ENCODE measurements at regions not wholly inside any gene's neighbourhood (a gene's known extent, or its start where the extent isn't known, plus 50 kb on each side); places are given as distances from the start of the nearest gene placed in this dataset.
"Not testable (repeated sequence)": the region's sequence is repeated elsewhere in the genome, so short reads cannot be mapped to it uniquely, and the experiment has no call there.

- peak; percentile 72 for DNase-seq (ENCODE audit: low read depth)
Observed at GRCh38 chr11:129637473-129637872, 178.2 kb upstream of the TMEM45B start.

- no peak for DNase-seq (ENCODE audit: low read depth)
Observed at GRCh38 chr11:129637983-129638776, 177.5 kb upstream of the TMEM45B start.

GRCh38 chr11:129639300-129639699 is 176.3 kb upstream of the TMEM45B start:
- DNase-seq (ENCODE audit: low read depth), result peak; percentile 95

GRCh38 chr11:129640671-129641070 is 175.0 kb upstream of the TMEM45B start:
- DNase-seq (ENCODE audit: low read depth), result no peak

- DNase-seq (ENCODE audit: low read depth), result peak; percentile 79
Observed at GRCh38 chr11:129643031-129643721, 172.5 kb upstream of the TMEM45B start.

- peak; percentile 75 for DNase-seq (ENCODE audit: low read depth)
Observed at GRCh38 chr11:129644326-129644725, 171.3 kb upstream of the TMEM45B start.

- DNase-seq (ENCODE audit: low read depth), result no peak
Observed at GRCh38 chr11:129645943-129646342, 169.7 kb upstream of the TMEM45B start.

- DNase-seq (ENCODE audit: low read depth), result not testable (repeated sequence)
Observed at GRCh38 chr11:129650044-129650443, 165.6 kb upstream of the TMEM45B start.

GRCh38 chr11:129652835-129653234 is 162.8 kb upstream of the TMEM45B start:
- peak; percentile 78 for DNase-seq (ENCODE audit: low read depth)

- no peak for DNase-seq (ENCODE audit: low read depth)
Observed at GRCh38 chr11:129655247-129655832, 160.3 kb upstream of the TMEM45B start.

- DNase-seq (ENCODE audit: low read depth), result peak; percentile 42
Observed at GRCh38 chr11:129657866-129658525, 157.7 kb upstream of the TMEM45B start.

GRCh38 chr11:129658526-129658867 is 157.2 kb upstream of the TMEM45B start:
- no peak for DNase-seq (ENCODE audit: low read depth)

GRCh38 chr11:129680907-129681306 is 134.7 kb upstream of the TMEM45B start:
- no peak for DNase-seq (ENCODE audit: low read depth)

GRCh38 chr11:129681344-129682114 is 134.1 kb upstream of the TMEM45B start:
- DNase-seq (ENCODE audit: low read depth), result no peak

- DNase-seq (ENCODE audit: low read depth), result no peak
Observed at GRCh38 chr11:129686269-129686668, 129.4 kb upstream of the TMEM45B start.

- DNase-seq (ENCODE audit: low read depth), result no peak
Observed at GRCh38 chr11:129691142-129691541, 124.5 kb upstream of the TMEM45B start.

GRCh38 chr11:129694538-129694937 is 121.1 kb upstream of the TMEM45B start:
- DNase-seq (ENCODE audit: low read depth), result no peak

GRCh38 chr11:129694966-129695365 is 120.7 kb upstream of the TMEM45B start:
- peak; percentile 17 for DNase-seq (ENCODE audit: low read depth)

GRCh38 chr11:129695571-129696308 is 119.9 kb upstream of the TMEM45B start:
- DNase-seq (ENCODE audit: low read depth), result peak; percentile 43

GRCh38 chr11:129696309-129696989 is 119.2 kb upstream of the TMEM45B start:
- DNase-seq (ENCODE audit: low read depth), result no peak
